ENCODE measurements at regions not wholly inside any gene's neighbourhood (a gene's known extent, or its start where the extent isn't known, plus 50 kb on each side); places are given as distances from the start of the nearest gene placed in this dataset.

DNA sequence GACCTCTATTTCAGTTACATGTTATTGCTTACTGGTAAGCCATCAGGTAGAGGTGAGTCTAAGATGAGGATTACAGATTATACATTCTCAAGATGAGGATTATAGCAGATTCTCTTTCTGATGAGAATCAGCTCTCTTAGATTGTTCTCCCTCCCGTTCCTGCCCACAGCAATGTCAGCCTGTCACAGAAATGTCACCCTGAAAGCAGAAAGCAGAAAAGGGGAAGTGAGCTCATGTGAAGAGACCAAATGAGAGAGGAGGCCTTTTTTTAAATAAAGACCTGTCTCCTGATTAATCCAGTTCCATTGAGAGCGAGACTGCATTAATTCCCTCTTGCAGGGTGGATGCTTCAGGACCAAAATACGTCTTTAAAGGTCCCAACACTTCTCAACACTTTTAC is 445.6 kb downstream of the KCTD12 start:
- DNase-seq (ENCODE audit: low spot score) = no peak

- DNase-seq (ENCODE audit: low spot score) = no peak
Observed at GRCh38 chr13:76439546-76439945, 446.7 kb downstream of the KCTD12 start.

DNA sequence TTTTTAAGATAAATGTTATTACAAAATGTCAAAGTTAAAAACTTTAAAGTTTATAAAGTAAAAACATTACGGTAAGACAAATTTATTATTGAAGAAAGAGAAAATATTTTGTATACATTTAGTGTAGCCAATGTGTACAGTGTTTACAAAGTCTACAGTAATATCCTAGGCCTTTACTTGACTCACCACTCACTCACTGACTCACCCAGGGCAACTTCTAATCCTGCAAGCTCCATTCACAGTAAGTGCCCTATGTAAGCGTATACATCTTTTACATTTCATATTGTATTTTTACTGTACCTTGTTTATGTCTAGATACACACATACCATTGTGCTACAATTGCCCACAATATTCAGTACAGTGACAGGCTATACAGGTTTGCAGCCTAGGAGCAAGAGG is 448.2 kb downstream of the KCTD12 start:
- no peak for DNase-seq (ENCODE audit: low spot score)

DNA sequence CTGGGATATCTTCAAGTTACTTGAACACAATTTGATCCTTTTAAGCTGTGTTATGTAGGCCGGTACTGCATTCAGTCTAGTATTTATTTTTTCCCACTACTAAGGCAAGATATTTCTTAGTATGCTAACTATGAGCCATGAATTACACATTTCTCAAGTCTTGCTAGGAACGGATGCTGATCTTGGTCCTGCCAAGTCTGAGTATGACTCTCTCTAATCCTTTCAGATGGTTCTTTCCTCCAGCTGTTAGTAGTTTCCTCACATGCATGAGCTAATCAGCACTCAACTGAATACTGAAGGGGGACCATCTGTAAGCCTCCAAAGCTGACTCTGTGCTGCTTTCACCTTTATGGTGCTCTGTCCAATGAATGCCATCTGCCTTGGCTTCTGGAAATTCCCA is 460.3 kb downstream of the KCTD12 start:
- no peak for DNase-seq (ENCODE audit: low spot score)

DNA sequence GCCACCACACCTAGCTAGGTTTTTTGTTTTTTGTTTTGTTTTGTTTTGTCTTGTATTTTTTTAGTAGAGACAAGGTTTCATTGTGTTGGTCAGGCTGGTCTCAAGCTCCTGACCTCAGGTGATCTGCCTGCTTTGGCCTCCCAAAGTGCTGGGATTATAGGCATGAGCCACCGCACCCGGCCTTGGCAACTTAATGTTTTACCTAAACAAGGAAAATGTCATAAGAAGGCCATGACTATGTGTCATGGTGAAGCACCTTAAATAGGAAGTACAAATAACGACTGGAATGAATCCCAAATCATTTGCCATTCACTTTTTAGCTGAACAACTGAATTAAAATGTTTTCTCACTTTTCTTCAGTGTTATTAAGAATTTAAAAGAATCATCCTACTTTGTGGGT is 465.2 kb downstream of the KCTD12 start:
- DNase-seq (ENCODE audit: low spot score) = no peak

GRCh38 chr13:76418404-76418803 is 467.8 kb downstream of the KCTD12 start:
- no peak for DNase-seq (ENCODE audit: low spot score)

DNA sequence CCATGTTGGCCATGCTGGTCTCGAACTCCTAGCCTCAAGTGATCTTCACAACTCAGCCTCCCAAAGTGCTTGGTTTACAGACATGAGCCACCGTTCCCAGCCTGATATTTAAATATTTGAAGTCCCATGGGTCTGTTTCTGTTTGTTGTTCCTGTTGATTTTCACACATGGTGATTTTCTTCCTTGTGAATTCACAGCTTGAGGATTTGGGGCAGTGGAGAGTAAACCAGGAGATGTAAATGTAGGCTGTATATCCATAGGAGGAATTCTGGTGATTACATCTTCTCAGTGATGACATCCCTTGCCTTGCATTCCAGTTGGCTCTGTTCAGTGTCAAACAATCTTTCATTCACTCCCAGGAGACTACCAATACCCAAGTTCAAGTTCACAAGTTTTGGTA is 471.9 kb downstream of the KCTD12 start:
- no peak for DNase-seq (ENCODE audit: low spot score)

- no peak for DNase-seq (ENCODE audit: low spot score)
Observed at GRCh38 chr13:76406243-76406642, 480.0 kb downstream of the KCTD12 start.

DNA sequence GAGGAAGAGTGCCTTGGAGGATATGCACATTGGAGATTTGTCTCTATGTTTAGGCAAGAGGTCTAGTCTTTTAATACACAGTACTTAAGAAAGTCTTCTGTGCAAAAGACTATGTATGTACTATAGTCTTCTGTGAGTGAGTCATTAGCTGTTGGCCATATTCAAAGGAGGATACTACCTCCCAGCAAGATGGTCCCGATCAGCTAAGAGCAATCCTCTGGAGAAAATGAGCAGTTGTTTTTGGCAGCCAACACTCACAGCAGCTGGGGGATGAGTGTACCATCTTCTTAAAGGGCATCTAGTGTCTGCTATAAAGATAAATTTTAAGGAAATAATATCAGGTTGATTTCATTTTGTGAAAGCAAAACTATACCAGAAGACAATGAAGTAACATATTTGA is 487.8 kb downstream of the KCTD12 start:
- DNase-seq (ENCODE audit: low spot score) = no peak

DNA sequence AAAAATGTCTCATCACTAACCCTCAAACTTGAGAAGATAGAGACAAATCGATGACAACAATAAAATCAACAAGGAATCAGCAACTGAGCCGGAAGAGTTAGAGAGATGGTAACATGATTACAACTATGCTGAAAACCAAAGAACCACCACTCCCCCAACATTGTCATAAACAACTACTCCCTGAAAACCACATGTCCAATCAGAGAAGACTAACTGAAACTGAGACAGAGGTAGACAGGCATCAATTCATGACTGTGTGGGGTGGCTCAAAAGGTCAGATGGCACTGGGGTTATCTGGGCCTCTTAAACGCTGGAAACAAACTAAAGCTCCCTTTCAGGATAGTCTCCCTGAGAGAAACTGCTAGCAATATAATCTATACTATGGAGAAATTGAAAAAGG is 488.8 kb downstream of the KCTD12 start:
- DNase-seq (ENCODE audit: low spot score) = no peak

GRCh38 chr13:76389321-76389720 is 496.9 kb downstream of the KCTD12 start:
- no peak for DNase-seq (ENCODE audit: low spot score)

- no peak for DNase-seq (ENCODE audit: low spot score)
Observed at GRCh38 chr13:76387566-76387965, 498.6 kb downstream of the KCTD12 start.

GRCh38 chr13:76386321-76386720 is 499.9 kb downstream of the KCTD12 start:
- no peak for DNase-seq (ENCODE audit: low spot score)

DNA sequence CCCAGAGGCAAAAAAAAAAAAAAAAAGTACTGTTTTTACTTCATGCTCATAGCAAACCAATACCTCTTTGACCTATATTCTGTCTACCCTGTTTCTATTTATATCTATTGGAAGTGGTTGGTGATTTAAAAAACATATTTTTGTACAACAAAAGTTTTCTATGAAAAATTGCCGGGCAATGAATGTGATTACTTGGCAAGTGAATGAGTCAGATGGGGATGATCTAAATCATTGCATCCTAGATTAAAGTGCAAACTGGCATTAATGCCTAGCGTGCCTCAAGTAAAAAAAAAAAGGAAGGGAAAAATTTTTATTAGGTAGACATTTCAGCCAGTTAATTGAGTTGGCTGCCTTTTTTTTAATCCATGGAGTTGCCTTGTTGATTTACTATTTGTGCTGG is 500.6 kb downstream of the KCTD12 start:
- DNase-seq (ENCODE audit: low spot score) = no peak

- DNase-seq (ENCODE audit: low spot score) = no peak
Observed at GRCh38 chr13:76383676-76384461, 502.3 kb downstream of the KCTD12 start.

DNA sequence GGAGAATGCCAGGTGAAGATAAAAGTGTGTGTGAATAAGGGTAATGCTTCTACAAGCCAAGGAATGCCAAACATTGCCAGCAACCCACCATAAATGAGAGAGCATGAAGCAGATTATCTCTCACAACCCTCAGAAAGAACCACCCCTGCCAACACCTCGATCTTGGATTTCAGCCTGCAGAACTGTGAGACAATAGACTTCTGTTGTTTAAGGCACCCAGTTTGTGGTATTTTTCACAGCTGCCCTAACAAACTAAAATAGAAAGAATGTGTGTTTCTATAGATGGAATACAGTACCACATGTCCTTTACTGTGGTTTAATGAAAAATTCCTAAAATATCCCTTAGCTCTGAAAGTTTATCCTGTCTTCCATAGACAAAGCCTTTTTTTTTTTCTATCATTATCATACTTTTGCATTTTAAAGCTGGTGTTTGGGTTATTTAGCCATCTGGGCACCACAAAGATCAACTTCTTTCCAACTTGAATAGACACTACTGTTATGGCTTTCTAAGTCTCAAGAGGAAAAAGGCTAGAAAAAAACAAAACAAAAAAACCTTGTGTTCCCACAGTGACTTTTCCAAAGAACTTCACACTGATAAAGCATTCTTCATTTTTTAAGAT is 505.6 kb downstream of the KCTD12 start:
- DNase-seq (ENCODE audit: low spot score) = no peak

- DNase-seq (ENCODE audit: low spot score) = no peak
Observed at GRCh38 chr13:76379341-76380105, 506.7 kb downstream of the KCTD12 start.

GRCh38 chr13:76378767-76379166 is 507.4 kb downstream of the KCTD12 start:
- DNase-seq (ENCODE audit: low spot score) = no peak

DNA sequence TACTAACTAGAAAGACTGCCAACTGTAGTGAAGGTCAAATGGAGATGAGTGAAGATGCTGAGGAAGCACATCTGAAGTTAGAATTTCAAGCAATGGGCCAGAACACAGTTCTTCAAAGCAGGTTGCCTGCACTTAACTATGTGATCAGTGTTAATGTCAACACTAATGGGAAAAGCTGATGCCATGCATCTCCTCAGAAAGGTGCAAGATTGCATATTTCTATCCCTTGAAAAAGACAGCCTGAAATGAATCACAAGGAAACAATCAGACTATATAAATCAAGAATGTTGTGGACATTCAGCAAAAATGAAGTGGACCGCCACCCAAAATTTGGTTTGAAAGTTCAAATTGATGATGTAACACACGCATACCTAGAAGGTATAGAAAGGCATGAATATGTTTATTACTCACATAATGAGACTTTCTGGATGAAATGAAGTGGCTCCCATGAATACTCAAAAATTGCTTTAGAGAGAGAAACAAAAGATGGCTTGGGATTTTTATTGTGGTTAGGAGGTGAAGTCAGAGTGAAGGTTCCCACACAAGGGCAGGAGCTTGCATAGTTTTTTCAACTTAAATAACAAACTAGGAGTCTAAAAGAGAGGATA is 522.4 kb downstream of the KCTD12 start:
- DNase-seq (ENCODE audit: low spot score) = no peak

DNA sequence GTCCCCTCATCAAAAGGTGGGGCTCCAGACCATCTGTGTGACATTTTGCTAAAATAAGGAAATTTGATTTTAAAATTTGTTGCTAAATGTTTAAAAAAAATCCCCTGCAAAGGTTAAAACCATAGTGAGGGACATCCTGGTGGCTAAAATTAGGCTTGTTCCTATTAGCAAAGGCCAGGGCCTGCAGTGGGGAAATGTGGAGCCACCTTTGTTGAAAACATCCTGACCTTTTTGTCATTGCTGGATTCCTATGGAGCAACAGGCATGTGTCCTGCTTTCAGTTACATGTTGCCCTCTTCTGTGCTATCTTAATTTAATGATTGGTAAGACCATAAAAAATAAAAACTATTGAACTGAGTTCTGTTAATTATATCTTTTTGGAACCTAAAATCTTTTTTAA is 524.3 kb downstream of the KCTD12 start:
- DNase-seq (ENCODE audit: low spot score) = no peak

- no peak for DNase-seq (ENCODE audit: low spot score)
Observed at GRCh38 chr13:76351541-76352229, 534.5 kb downstream of the KCTD12 start.

GRCh38 chr13:76350399-76350798 is 535.8 kb downstream of the KCTD12 start:
- no peak for DNase-seq (ENCODE audit: low spot score)
